A549 (cell line): ENCODE measurements at regions not wholly inside any gene's neighbourhood (a gene's known extent, or its start where the extent isn't known, plus 50 kb on each side); places are given as distances from the start of the nearest gene placed in this dataset.

Experiments used
- ATAC-seq, 2 experiments: fragments of 200-7000 bp in 1 of 2; fragments of >200 bp in 1 of 2; cut with Nextera tagmentation in 1 of 2; cut with Tn5 transposase in 1 of 2; 3 replicates each; pipeline versions ENCODE4 v1.8.0 to v1.9.1; 2018 to 2020; ENCODE audit warnings: mild to moderate bottlenecking in 1 of 2, moderate library complexity in 1 of 2
- CTCF ChIA-PET: fragments of 300-600 bp; sonication (Branson Sonifier 250); formaldehyde crosslinking; extraction: SDS; loops from one replicate; lab custom pipeline; 2021; ENCODE audit warnings: antibody characterized with exemption, inconsistent platforms; lab: Yijun Ruan, JAX
- POLR2A ChIA-PET: fragments of 350-600 bp; formaldehyde crosslinking; extraction: SDS; loops from one replicate; lab custom pipeline; 2021; ENCODE audit warnings: antibody characterized with exemption, inconsistent platforms; lab: Yijun Ruan, JAX
- DNase-seq, 2 experiments: peaks; one replicate each; pipeline versions ENCODE4 v3.0.0 to v3.0.0-alpha.2; 2011 to 2016; ENCODE audit warnings: low read depth in 1 of 2, low spot score in 1 of 2
- FAIRE-seq: peaks from 2 replicates; lab custom pipeline; 2011; peaks lifted over from hg19 to GRCh38; lab: Jason Lieb, UNC
- H3K27ac ChIP-seq, 2 experiments: fragments of >200 bp; sonication (Bioruptor Twin); formaldehyde crosslinking; 3 replicates each; pipeline ENCODE4 v1.5.1; 2016 to 2017
- H3K4me1 ChIP-seq: fragments of >200 bp; sonication (Bioruptor Twin); formaldehyde crosslinking; 3 replicates; pipeline ENCODE4 v1.6.1; 2016
- H3K4me2 ChIP-seq: fragments of >200 bp; sonication (Bioruptor Twin); formaldehyde crosslinking; 3 replicates; pipeline ENCODE4 v1.6.1; 2016
- H3K4me3 ChIP-seq: fragments of >200 bp; sonication (Bioruptor Twin); formaldehyde crosslinking; 3 replicates; pipeline ENCODE4 v1.5.1; 2016
- H3K9me3 ChIP-seq: fragments of >200 bp; sonication (Bioruptor Twin); formaldehyde crosslinking; 3 replicates; pipeline ENCODE4 v1.6.1; 2016
- BCL3 ChIP-seq: fragments of >200 bp; sonication (Bioruptor Twin); formaldehyde crosslinking; IDR thresholded peaks from 3 replicates; pipeline ENCODE4 v1.6.1; 2016
- BHLHE40 ChIP-seq: IDR thresholded peaks from 2 replicates; pipeline ENCODE4 v1.6.1; 2012; ENCODE audit warnings: low read depth, low read length, inconsistent platforms
- CBX2 ChIP-seq: fragments of 200-600 bp; sonication (generic); IDR thresholded peaks from 2 replicates; pipeline ENCODE4 v1.6.1; 2016; ENCODE audit warnings: low read depth, mild to moderate bottlenecking, borderline replicate concordance
- CBX8 ChIP-seq: fragments of 200-600 bp; sonication (generic); IDR thresholded peaks from 2 replicates; pipeline ENCODE4 v1.6.1; 2016
- CHD2 ChIP-seq: fragments of 150-350 bp; IDR thresholded peaks from 2 replicates; pipeline ENCODE4 v1.6.1; 2014; ENCODE audit warnings: low read length; ENCODE audit not compliant: partially characterized antibody
- CTCF ChIP-seq: fragments of >200 bp; sonication (Bioruptor Twin); formaldehyde crosslinking; IDR thresholded peaks from 3 replicates; pipeline ENCODE4 v1.5.1; 2016
- EHMT2 ChIP-seq: fragments of 200-600 bp; sonication (generic); IDR thresholded peaks from 2 replicates; pipeline ENCODE4 v1.6.1; 2016; ENCODE audit warnings: antibody characterized with exemption, low read depth, mild to moderate bottlenecking, moderate library complexity
- EP300 ChIP-seq, 2 experiments: fragments of >200 bp; sonication (Bioruptor Twin); formaldehyde crosslinking; IDR thresholded peaks; 2 replicates in 1 of 2; 3 replicates in 1 of 2; pipeline ENCODE4 v1.6.1; 2016 to 2017
- FOSB ChIP-seq: fragments of 250-450 bp; sonication (Bioruptor Pico); IDR thresholded peaks from 2 replicates; pipeline ENCODE4 v1.5.0; 2020; ENCODE audit warnings: mild to moderate bottlenecking, moderate library complexity
- GATA3 ChIP-seq: IDR thresholded peaks from 2 replicates; pipeline ENCODE4 v1.6.1; 2012; ENCODE audit warnings: borderline replicate concordance
- HDAC2 ChIP-seq: fragments of 200-600 bp; sonication (generic); IDR thresholded peaks from 2 replicates; pipeline ENCODE4 v1.6.1; 2016
- HEYL ChIP-seq: fragments of 250-450 bp; sonication (Bioruptor Pico); IDR thresholded peaks from 2 replicates; pipeline ENCODE4 v1.8.0; 2021; ENCODE audit warnings: mild to moderate bottlenecking, moderate library complexity
- HOXA7 ChIP-seq: fragments of 250-450 bp; sonication (Bioruptor Pico); IDR thresholded peaks from 2 replicates; pipeline ENCODE4 v1.5.0; 2020; ENCODE audit warnings: mild to moderate bottlenecking, moderate library complexity
- HOXB5 ChIP-seq: fragments of 250-450 bp; sonication (Bioruptor Pico); IDR thresholded peaks from 2 replicates; pipeline ENCODE4 v1.5.0; 2020; ENCODE audit warnings: mild to moderate bottlenecking, moderate library complexity
- KDM1A ChIP-seq: fragments of 200-600 bp; sonication (generic); IDR thresholded peaks from 2 replicates; pipeline ENCODE4 v1.6.1; 2016; ENCODE audit warnings: low read depth, mild to moderate bottlenecking
- MAFK ChIP-seq: fragments of 450-650 bp; IDR thresholded peaks from 2 replicates; pipeline ENCODE4 v1.6.1; 2014; ENCODE audit not compliant: partially characterized antibody
- MAZ ChIP-seq: fragments of 150-350 bp; IDR thresholded peaks from 2 replicates; pipeline ENCODE4 v1.6.1; 2014; ENCODE audit warnings: antibody characterized with exemption, low read depth, low read length, borderline replicate concordance
- MYC ChIP-seq: IDR thresholded peaks from 2 replicates; pipeline ENCODE4 v1.6.1; 2012; ENCODE audit warnings: mild to moderate bottlenecking, inconsistent platforms, low read length, improper control_type of control experiment, borderline replicate concordance
- NPAS2 ChIP-seq: fragments of 250-450 bp; sonication (Bioruptor Pico); IDR thresholded peaks from 2 replicates; pipeline ENCODE4 v1.8.0; 2022; ENCODE audit warnings: mild to moderate bottlenecking, moderate library complexity, borderline replicate concordance
- POLR2A ChIP-seq: IDR thresholded peaks from 2 replicates; pipeline ENCODE4 v1.6.1; 2012; ENCODE audit warnings: mild to moderate bottlenecking, low read length
- RAD21 ChIP-seq, 2 experiments: fragments of >200 bp in 1 of 2; sonication (Bioruptor Twin) in 1 of 2; formaldehyde crosslinking in 1 of 2; IDR thresholded peaks in 1 of 2; conservative IDR thresholded peaks in 1 of 2; 2 replicates in 1 of 2; 3 replicates in 1 of 2; pipeline ENCODE4 v1.6.1; 2012 to 2018; ENCODE audit warnings: inconsistent platforms in 1 of 2
- RARB ChIP-seq: fragments of 250-450 bp; sonication (Bioruptor Pico); IDR thresholded peaks from 2 replicates; pipeline ENCODE4 v1.8.0; 2021; ENCODE audit warnings: mild to moderate bottlenecking, moderate library complexity
- TP53 ChIP-seq: fragments of 250-450 bp; sonication (Bioruptor Pico); IDR thresholded peaks from 2 replicates; pipeline ENCODE4 v1.5.0; 2021; ENCODE audit warnings: mild to moderate bottlenecking, moderate library complexity
- ZFP36 ChIP-seq: fragments of 450-650 bp; IDR thresholded peaks from 2 replicates; pipeline ENCODE4 v1.6.1; 2014; ENCODE audit warnings: borderline replicate concordance; ENCODE audit not compliant: partially characterized antibody
- WGBS: methylation state at CpG from one replicate; pipeline ENCODE4 v1.1.6; 2017; ENCODE audit errors: missing lambda C conversion rate; 5-methylcytosine and 5-hydroxymethylcytosine counted together
- TF ChIP-seq, protein P1 (sequence below): IDR thresholded peaks from 2 replicates; pipeline ENCODE4 v1.6.1; 2012

- no peak for ATAC-seq
- Histone ChIP-seq H3K4me1 (no peaks in the 10 kb centered on the region), H3K4me2 (no peak overlapping the region), H3K9me3 (no peaks in the 10 kb centered on the region), H3K4me3 (no peak overlapping the region), H3K27ac (no peak overlapping the region)
- CTCF ChIA-PET, result interaction anchor here (1.3 kb wide), 1 partner anchor 10 kb away, joined by 4 read pairs; no protein-coding TSS in a partner anchor
- TF ChIP-seq EHMT2 (no peak), HEYL (CRISPR knock-in tag) (no peak), CHD2 (no peak), HOXB5 (CRISPR knock-in tag) (no peak), KDM1A (no peak), MYC (no peak), MAFK (no peak)
- POLR2A ChIA-PET, result no interaction called here
- FAIRE-seq, result no peak
- no peak for DNase-seq
- 69% methylated on average over 2 of the region's 17 CpGs for WGBS
Measured at GRCh38 chr1:242689378-242689777, 164.9 kb upstream of the PLD5 start.

- Histone ChIP-seq H3K9me3 (no peaks in the 10 kb centered on the region), H3K4me2 (no peak overlapping the region), H3K27ac (no peak overlapping the region), H3K4me3 (no peak overlapping the region), H3K4me1 (no peaks in the 10 kb centered on the region)
- DNase-seq (no peak), FAIRE-seq (no peak), ATAC-seq (no peak)
- TF ChIP-seq CBX8 (no peak), CBX2 (no peak), POLR2A (no peak), NPAS2 (CRISPR knock-in tag) (no peak), TP53 (CRISPR knock-in tag) (no peak), HDAC2 (no peak), RAD21 (conservative IDR thresholded peaks at IDR 0.05 in 1 of 2, IDR thresholded peaks at IDR 0.05 in 1 of 2) (no peak), ZFP36 (no peak), EP300 (IDR thresholded peaks at IDR 0.05) (no peak), BCL3 (no peak), MAZ (no peak), HOXA7 (CRISPR knock-in tag) (no peak), CTCF (no peak), BHLHE40 (no peak), FOSB (CRISPR knock-in tag) (no peak), RARB (CRISPR knock-in tag) (no peak), GATA3 (no peak)
- TF ChIP-seq, protein P1, sequence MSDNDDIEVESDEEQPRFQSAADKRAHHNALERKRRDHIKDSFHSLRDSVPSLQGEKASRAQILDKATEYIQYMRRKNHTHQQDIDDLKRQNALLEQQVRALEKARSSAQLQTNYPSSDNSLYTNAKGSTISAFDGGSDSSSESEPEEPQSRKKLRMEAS, result no peak
- ChIA-PET POLR2A (no interaction called here), CTCF (interaction anchor here (0.6 kb wide), 1 partner anchor 1403 kb away, joined by 3 read pairs; no protein-coding TSS in a partner anchor)
- WGBS, result 53% methylated on average over 10 of the region's 10 CpGs
Measured at GRCh38 chr1:242674951-242675645, 150.6 kb upstream of the PLD5 start.
